ENCODE measurements at regions not wholly inside any gene's neighbourhood (a gene's known extent, or its start where the extent isn't known, plus 50 kb on each side); places are given as distances from the start of the nearest gene placed in this dataset.

- TF ChIP-seq, protein P1, sequence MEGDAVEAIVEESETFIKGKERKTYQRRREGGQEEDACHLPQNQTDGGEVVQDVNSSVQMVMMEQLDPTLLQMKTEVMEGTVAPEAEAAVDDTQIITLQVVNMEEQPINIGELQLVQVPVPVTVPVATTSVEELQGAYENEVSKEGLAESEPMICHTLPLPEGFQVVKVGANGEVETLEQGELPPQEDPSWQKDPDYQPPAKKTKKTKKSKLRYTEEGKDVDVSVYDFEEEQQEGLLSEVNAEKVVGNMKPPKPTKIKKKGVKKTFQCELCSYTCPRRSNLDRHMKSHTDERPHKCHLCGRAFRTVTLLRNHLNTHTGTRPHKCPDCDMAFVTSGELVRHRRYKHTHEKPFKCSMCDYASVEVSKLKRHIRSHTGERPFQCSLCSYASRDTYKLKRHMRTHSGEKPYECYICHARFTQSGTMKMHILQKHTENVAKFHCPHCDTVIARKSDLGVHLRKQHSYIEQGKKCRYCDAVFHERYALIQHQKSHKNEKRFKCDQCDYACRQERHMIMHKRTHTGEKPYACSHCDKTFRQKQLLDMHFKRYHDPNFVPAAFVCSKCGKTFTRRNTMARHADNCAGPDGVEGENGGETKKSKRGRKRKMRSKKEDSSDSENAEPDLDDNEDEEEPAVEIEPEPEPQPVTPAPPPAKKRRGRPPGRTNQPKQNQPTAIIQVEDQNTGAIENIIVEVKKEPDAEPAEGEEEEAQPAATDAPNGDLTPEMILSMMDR (conservative IDR thresholded peaks at IDR 0.05; ENCODE audit: low read depth, low read length) = no peak
- TF ChIP-seq EZH2 (IDR thresholded peaks at IDR 0.05; ENCODE audit: borderline replicate concordance, low read depth, low read length, poor library complexity, severe bottlenecking) = no peak
Measured at GRCh38 chr14:87864356-87865270, 128.4 kb downstream of the GALC start.
